ENCODE measurements at regions not wholly inside any gene's neighbourhood (a gene's known extent, or its start where the extent isn't known, plus 50 kb on each side); places are given as distances from the start of the nearest gene placed in this dataset.

DNA sequence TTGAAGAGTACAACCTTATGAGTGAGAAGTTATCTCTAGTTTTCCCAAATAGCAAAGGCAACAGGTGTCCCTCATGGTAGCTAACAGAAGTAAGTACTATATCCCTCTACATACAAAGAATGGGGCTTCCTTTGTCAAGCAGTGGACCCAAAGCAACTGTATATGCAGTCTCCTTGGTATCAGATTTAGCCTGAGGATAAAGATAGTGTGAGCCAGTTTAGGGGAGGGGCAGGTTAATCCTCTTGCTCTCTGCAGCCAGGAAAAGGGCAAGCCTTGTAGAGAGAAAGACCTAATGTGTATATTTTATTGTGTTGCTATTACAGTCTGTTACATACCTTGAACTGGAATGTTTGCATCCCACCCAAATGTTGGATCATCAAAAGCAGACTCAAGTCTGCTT is 117.9 kb upstream of the COL8A1 start:
- Histone ChIP-seq H3K9ac (ENCODE audit: low read length) (no peak overlapping the region), H3K4me3 (ENCODE audit: low read length) (no peak overlapping the region), H3K4me2 (ENCODE audit: low read length) (no peak overlapping the region), H3K27me3 (ENCODE audit: insufficient read depth, low read depth, low read length) (no peaks in the 10 kb centered on the region), H4K20me1 (ENCODE audit: insufficient read depth) (no peaks in the 10 kb centered on the region), H3K27ac (ENCODE audit: low read length) (no peak overlapping the region), H2AFZ (ENCODE audit: low read depth, low read length) (no peak overlapping the region), H3K9me3 (ENCODE audit: low read length) (no peaks in the 10 kb centered on the region), H3F3A (ENCODE audit: insufficient read depth, low read length, poor library complexity, severe bottlenecking) (no peaks in the 10 kb centered on the region), H3K36me3 (ENCODE audit: insufficient read depth, low read length) (no peaks in the 10 kb centered on the region), H3K79me2 (replicated peaks; ENCODE audit: insufficient read depth, low read length) (no peaks in the 10 kb centered on the region), H3K9me2 (ENCODE audit: insufficient read depth, low read length) (no peaks in the 10 kb centered on the region)
- TF ChIP-seq MXI1 (conservative IDR thresholded peaks at IDR 0.05; ENCODE audit: poor library complexity, severe bottlenecking) (no peak), POLR2AphosphoS5 (IDR thresholded peaks at IDR 0.05) (no peak), EZH2 (IDR thresholded peaks at IDR 0.05; ENCODE audit: borderline replicate concordance, insufficient read depth, low read length, poor library complexity, severe bottlenecking) (no peak), SMC3 (conservative IDR thresholded peaks at IDR 0.05; ENCODE audit: poor library complexity) (no peak), RAD21 (conservative IDR thresholded peaks at IDR 0.05) (no peak), TAF1 (IDR thresholded peaks at IDR 0.05; ENCODE audit: low read depth) (no peak), EP300 (conservative IDR thresholded peaks at IDR 0.05; ENCODE audit: poor library complexity, severe bottlenecking) (no peak)
- TF ChIP-seq, protein P1, sequence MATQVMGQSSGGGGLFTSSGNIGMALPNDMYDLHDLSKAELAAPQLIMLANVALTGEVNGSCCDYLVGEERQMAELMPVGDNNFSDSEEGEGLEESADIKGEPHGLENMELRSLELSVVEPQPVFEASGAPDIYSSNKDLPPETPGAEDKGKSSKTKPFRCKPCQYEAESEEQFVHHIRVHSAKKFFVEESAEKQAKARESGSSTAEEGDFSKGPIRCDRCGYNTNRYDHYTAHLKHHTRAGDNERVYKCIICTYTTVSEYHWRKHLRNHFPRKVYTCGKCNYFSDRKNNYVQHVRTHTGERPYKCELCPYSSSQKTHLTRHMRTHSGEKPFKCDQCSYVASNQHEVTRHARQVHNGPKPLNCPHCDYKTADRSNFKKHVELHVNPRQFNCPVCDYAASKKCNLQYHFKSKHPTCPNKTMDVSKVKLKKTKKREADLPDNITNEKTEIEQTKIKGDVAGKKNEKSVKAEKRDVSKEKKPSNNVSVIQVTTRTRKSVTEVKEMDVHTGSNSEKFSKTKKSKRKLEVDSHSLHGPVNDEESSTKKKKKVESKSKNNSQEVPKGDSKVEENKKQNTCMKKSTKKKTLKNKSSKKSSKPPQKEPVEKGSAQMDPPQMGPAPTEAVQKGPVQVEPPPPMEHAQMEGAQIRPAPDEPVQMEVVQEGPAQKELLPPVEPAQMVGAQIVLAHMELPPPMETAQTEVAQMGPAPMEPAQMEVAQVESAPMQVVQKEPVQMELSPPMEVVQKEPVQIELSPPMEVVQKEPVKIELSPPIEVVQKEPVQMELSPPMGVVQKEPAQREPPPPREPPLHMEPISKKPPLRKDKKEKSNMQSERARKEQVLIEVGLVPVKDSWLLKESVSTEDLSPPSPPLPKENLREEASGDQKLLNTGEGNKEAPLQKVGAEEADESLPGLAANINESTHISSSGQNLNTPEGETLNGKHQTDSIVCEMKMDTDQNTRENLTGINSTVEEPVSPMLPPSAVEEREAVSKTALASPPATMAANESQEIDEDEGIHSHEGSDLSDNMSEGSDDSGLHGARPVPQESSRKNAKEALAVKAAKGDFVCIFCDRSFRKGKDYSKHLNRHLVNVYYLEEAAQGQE (IDR thresholded peaks at IDR 0.05; ENCODE audit: borderline replicate concordance): no peak
- TF ChIP-seq, protein P2, sequence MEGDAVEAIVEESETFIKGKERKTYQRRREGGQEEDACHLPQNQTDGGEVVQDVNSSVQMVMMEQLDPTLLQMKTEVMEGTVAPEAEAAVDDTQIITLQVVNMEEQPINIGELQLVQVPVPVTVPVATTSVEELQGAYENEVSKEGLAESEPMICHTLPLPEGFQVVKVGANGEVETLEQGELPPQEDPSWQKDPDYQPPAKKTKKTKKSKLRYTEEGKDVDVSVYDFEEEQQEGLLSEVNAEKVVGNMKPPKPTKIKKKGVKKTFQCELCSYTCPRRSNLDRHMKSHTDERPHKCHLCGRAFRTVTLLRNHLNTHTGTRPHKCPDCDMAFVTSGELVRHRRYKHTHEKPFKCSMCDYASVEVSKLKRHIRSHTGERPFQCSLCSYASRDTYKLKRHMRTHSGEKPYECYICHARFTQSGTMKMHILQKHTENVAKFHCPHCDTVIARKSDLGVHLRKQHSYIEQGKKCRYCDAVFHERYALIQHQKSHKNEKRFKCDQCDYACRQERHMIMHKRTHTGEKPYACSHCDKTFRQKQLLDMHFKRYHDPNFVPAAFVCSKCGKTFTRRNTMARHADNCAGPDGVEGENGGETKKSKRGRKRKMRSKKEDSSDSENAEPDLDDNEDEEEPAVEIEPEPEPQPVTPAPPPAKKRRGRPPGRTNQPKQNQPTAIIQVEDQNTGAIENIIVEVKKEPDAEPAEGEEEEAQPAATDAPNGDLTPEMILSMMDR (IDR thresholded peaks at IDR 0.05; ENCODE audit: poor library complexity, severe bottlenecking): no peak

- H3K27ac ChIP-seq (ENCODE audit: low read length): no peak overlapping the region
- no peak overlapping the region for H3K4me2 ChIP-seq (ENCODE audit: low read length)
- no peak overlapping the region for H3K9ac ChIP-seq (ENCODE audit: low read length)
- no peaks in the 10 kb centered on the region for H3K9me2 ChIP-seq (ENCODE audit: insufficient read depth, low read length)
- no peak overlapping the region for H3K4me3 ChIP-seq (ENCODE audit: low read length)
- H4K20me1 ChIP-seq (ENCODE audit: insufficient read depth): no peaks in the 10 kb centered on the region
- H3F3A ChIP-seq (ENCODE audit: insufficient read depth, low read length, poor library complexity, severe bottlenecking): no peaks in the 10 kb centered on the region
- no peaks in the 10 kb centered on the region for H3K9me3 ChIP-seq (ENCODE audit: low read length)
- TF ChIP-seq, protein P1 (IDR thresholded peaks at IDR 0.05; ENCODE audit: borderline replicate concordance): no peak
- TF ChIP-seq EZH2 (IDR thresholded peaks at IDR 0.05; ENCODE audit: borderline replicate concordance, insufficient read depth, low read length, poor library complexity, severe bottlenecking): no peak
- TF ChIP-seq SMC3 (conservative IDR thresholded peaks at IDR 0.05; ENCODE audit: poor library complexity): no peak
- no peak for TF ChIP-seq EP300 (conservative IDR thresholded peaks at IDR 0.05; ENCODE audit: poor library complexity, severe bottlenecking)
- TF ChIP-seq MXI1 (conservative IDR thresholded peaks at IDR 0.05; ENCODE audit: poor library complexity, severe bottlenecking): no peak
- TF ChIP-seq, protein P2 (IDR thresholded peaks at IDR 0.05; ENCODE audit: poor library complexity, severe bottlenecking): no peak
- TF ChIP-seq POLR2AphosphoS5 (IDR thresholded peaks at IDR 0.05): no peak
- TF ChIP-seq RAD21 (conservative IDR thresholded peaks at IDR 0.05): no peak
- TF ChIP-seq TAF1 (IDR thresholded peaks at IDR 0.05; ENCODE audit: low read depth): no peak
- no peak overlapping the region for H2AFZ ChIP-seq (ENCODE audit: low read depth, low read length)
- no peaks in the 10 kb centered on the region for H3K79me2 ChIP-seq (replicated peaks; ENCODE audit: insufficient read depth, low read length)
- H3K36me3 ChIP-seq (ENCODE audit: insufficient read depth, low read length): no peaks in the 10 kb centered on the region
- H3K27me3 ChIP-seq (ENCODE audit: insufficient read depth, low read depth, low read length): no peaks in the 10 kb centered on the region
Observed at GRCh38 chr3:99516936-99517335, 121.5 kb upstream of the COL8A1 start.

All from neural cell (in vitro differentiated cells).